ENCODE measurements at regions not wholly inside any gene's neighbourhood (a gene's known extent, or its start where the extent isn't known, plus 50 kb on each side); places are given as distances from the start of the nearest gene placed in this dataset.
"Not testable (repeated sequence)": the region's sequence is repeated elsewhere in the genome, so short reads cannot be mapped to it uniquely, and the experiment has no call there.

GRCh38 chr14:84927096-84927827 is 602.7 kb upstream of the FLRT2 start:
- DNase-seq, result no peak

GRCh38 chr14:84929086-84929485 is 600.9 kb upstream of the FLRT2 start:
- no peak for DNase-seq

GRCh38 chr14:84929834-84930233 is 600.1 kb upstream of the FLRT2 start:
- DNase-seq, result no peak

- DNase-seq, result no peak
Measured at GRCh38 chr14:84937016-84937415, 592.9 kb upstream of the FLRT2 start.

GRCh38 chr14:84937449-84937848 is 592.5 kb upstream of the FLRT2 start:
- DNase-seq, result no peak

- not testable (repeated sequence) for DNase-seq
Measured at GRCh38 chr14:84944901-84945300, 585.0 kb upstream of the FLRT2 start.

- no peak for DNase-seq
Measured at GRCh38 chr14:84959851-84960520, 570.0 kb upstream of the FLRT2 start.

GRCh38 chr14:84961637-84962036 is 568.3 kb upstream of the FLRT2 start:
- no peak for DNase-seq

GRCh38 chr14:84963518-84963917 is 566.4 kb upstream of the FLRT2 start:
- DNase-seq, result no peak

- no peak for DNase-seq
Measured at GRCh38 chr14:84965279-84965678, 564.7 kb upstream of the FLRT2 start.

- DNase-seq, result no peak
Measured at GRCh38 chr14:84969501-84969900, 560.4 kb upstream of the FLRT2 start.

GRCh38 chr14:84975241-84975902 is 554.6 kb upstream of the FLRT2 start:
- no peak for DNase-seq

- DNase-seq, result no peak
Measured at GRCh38 chr14:84976805-84977204, 553.1 kb upstream of the FLRT2 start.

- no peak for DNase-seq
Measured at GRCh38 chr14:84987042-84987441, 542.9 kb upstream of the FLRT2 start.

GRCh38 chr14:84988357-84988756 is 541.6 kb upstream of the FLRT2 start:
- DNase-seq, result no peak

- DNase-seq, result no peak
Measured at GRCh38 chr14:84991021-84991420, 538.9 kb upstream of the FLRT2 start.

GRCh38 chr14:84998216-84998615 is 531.7 kb upstream of the FLRT2 start:
- no peak for DNase-seq

GRCh38 chr14:85002846-85003245 is 527.1 kb upstream of the FLRT2 start:
- no peak for DNase-seq

GRCh38 chr14:85003805-85004204 is 526.1 kb upstream of the FLRT2 start:
- DNase-seq, result no peak

- no peak for DNase-seq
Measured at GRCh38 chr14:85009506-85009905, 520.4 kb upstream of the FLRT2 start.

GRCh38 chr14:85010186-85010585 is 519.8 kb upstream of the FLRT2 start:
- DNase-seq, result no peak

GRCh38 chr14:85016496-85016895 is 513.4 kb upstream of the FLRT2 start:
- no peak for DNase-seq

GRCh38 chr14:85023866-85024265 is 506.1 kb upstream of the FLRT2 start:
- not testable (repeated sequence) for DNase-seq

GRCh38 chr14:85024931-85025330 is 505.0 kb upstream of the FLRT2 start:
- DNase-seq, result no peak

Measured in NCI-H1048 (cell line).